NT2/D1 (cell line): ENCODE measurements at regions not wholly inside any gene's neighbourhood (a gene's known extent, or its start where the extent isn't known, plus 50 kb on each side); places are given as distances from the start of the nearest gene placed in this dataset.

Source experiments
- SUZ12 ChIP-seq: IDR thresholded peaks from 2 replicates; pipeline ENCODE4 v1.6.1; 2011; ENCODE audit not compliant: insufficient read length, insufficient read depth; ENCODE audit errors: extremely low read depth
- YY1 ChIP-seq: IDR thresholded peaks from 2 replicates; pipeline ENCODE4 v1.6.1; 2011; ENCODE audit not compliant: insufficient read length, insufficient read depth
- ZNF274 ChIP-seq: IDR thresholded peaks from 2 replicates; pipeline ENCODE4 v1.6.1; 2011; ENCODE audit warnings: mild to moderate bottlenecking, low read depth, low read length

GRCh38 chr21:16367079-16367478, 637.3 kb downstream of the USP25 start:
- TF ChIP-seq SUZ12 (no peak), ZNF274 (no peak), YY1 (no peak)
